Stimulated activated CD4-positive, alpha-beta T cell treated with anti-CD3 and anti-CD28 coated beads, Interleukin-1b, Interleukin-23, amount 100 ng/mL, for 1 hour (primary cell): ENCODE measurements at regions not wholly inside any gene's neighbourhood (a gene's known extent, or its start where the extent isn't known, plus 50 kb on each side); places are given as distances from the start of the nearest gene placed in this dataset.
A peak's percentile ranks its signal among the peaks of the same experiment; 100 is the strongest.

Experiments
- DNase-seq, 2 donors: peaks; one replicate each; pipeline ENCODE4 v3.0.0-alpha.2; 2020; ENCODE audit warnings: low read depth in 2 of 2

DNA sequence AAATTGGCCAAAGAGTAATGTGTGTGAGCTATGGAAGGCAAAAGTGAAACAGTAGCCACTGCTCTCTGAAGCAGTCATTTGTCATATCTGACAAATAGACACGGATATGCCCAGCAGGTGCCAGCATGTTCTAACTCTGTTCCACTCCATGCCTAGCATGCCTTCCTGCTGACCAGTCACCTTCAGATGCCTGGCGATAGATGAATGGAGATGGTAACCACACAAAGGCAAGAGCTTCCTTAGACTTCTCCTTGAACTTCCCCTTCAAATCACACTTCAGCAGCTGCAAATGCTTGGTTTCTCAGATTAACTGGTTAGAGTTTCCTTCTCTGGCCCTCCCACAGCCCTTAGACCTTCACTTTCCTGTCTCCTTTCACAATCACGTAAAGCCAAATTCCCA lies 429.9 kb downstream of the DAD1 start:
- no peak for DNase-seq

GRCh38 chr14:22158560-22158959 lies 430.5 kb downstream of the DAD1 start:
- no peak for DNase-seq

- no peak for DNase-seq
Observed at GRCh38 chr14:22155571-22155970, 433.5 kb downstream of the DAD1 start.

DNA sequence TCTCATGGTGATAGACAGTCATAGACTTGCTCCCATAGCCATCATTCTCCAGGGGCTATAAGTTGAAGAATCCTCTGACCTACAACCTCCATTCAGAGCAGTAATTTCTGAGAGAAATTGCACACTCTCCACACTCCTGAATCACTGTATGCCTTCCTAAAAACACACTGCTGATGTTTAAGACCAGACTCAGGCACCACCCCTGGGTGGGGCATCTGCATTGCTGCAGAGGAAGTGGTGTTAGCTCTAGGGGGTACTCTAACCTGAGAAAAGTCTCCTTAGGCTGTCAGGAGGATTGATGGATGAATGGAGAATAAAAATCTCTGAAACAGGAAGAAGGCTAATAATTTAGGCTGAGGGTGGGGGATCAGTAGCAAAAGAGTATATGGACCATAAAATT lies 436.1 kb downstream of the DAD1 start:
- DNase-seq: no peak

DNA sequence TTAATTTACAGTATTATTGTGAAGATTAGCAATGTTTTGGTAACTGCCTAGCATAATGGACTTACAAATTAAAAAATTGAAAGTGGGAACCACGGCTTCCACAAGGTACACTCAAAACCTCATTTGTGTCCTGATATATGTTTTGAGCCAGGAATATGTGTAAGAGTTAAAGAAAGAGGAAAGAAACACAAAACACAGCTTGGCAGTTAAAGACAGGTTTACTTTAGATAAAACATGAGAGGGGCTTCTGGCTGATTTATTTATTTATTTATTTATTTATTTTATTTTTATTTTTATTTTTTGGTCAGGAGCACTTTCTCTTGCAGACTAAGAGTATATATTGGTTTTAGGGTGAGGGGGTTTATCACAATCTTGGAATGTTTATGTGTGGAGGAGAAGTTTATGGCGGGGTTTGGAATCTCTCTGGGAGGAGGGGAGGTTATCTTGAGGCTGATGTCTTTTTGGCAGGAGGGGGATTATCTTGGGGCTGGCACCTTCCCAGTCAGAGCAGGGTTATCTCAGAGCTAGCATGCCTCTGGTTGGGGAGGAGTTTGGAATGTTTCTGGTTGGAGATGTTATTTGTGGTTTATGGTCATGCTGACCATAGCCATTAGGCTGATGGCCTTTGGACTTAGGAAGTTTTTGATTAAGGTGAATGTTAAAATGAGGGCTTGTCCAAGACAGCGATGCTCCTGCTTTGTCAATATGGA lies 436.7 kb downstream of the DAD1 start:
- no peak for DNase-seq

- DNase-seq: no peak
Observed at GRCh38 chr14:22151121-22151520, 437.9 kb downstream of the DAD1 start.

- no peak for DNase-seq
Observed at GRCh38 chr14:22149058-22149457, 440.0 kb downstream of the DAD1 start.

- no peak for DNase-seq
Observed at GRCh38 chr14:22147716-22148115, 441.3 kb downstream of the DAD1 start.

DNA sequence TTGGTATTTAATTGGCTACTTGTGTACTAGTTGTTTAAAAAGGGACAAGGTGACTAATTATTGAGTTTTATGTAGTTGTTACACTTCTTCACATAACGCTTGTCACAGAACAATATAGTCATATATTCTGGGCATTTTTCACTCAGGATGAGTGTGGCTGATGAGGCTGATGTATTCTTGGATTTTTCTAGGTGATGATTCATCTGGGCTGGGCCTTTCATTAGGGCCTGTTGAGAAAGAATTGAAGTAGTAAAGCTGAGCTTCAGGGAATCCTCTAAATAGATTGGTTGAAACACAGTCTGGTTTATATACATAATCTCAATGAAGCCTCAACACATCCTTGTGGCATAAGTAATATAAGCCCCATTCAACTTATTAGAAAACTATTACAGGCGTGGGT lies 445.7 kb downstream of the DAD1 start:
- DNase-seq: no peak

GRCh38 chr14:22140633-22141032 lies 448.4 kb downstream of the DAD1 start:
- no peak for DNase-seq

GRCh38 chr14:22131749-22132476 lies 457.1 kb downstream of the DAD1 start:
- DNase-seq: peak in 1 of 2 donors; percentile 11

- DNase-seq: no peak
Observed at GRCh38 chr14:22124073-22124613, 450.5 kb upstream of the OR4E1 start.

GRCh38 chr14:22122829-22123560 lies 449.4 kb upstream of the OR4E1 start:
- no peak for DNase-seq

DNA sequence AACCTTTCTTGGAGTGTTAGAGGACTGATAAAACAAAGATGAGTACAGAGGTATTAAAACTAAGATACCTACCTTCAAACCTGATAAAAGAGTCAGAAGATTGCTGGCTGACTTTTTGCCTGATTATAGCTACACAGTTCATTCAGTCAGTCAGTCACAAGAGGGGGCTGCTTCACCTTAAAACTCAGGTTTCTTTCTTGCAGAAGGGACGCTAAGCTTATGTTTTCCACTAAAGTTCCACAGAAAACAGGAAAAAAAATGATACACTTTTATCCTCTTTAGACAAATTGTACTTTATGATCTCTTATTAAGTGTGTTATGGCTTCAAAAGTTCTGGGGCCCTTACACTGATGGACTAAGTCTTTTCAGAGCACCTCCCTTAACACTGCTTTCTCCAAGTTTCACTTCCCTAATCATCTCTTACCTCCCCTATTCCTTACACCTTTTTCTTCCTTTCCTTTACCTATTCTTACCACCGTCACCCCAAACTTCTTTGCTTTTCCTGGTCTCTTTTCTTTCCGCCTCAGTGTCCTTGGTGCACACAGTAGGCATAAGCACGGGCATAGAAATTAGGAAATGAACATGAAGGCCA lies 448.7 kb upstream of the OR4E1 start:
- no peak for DNase-seq

DNA sequence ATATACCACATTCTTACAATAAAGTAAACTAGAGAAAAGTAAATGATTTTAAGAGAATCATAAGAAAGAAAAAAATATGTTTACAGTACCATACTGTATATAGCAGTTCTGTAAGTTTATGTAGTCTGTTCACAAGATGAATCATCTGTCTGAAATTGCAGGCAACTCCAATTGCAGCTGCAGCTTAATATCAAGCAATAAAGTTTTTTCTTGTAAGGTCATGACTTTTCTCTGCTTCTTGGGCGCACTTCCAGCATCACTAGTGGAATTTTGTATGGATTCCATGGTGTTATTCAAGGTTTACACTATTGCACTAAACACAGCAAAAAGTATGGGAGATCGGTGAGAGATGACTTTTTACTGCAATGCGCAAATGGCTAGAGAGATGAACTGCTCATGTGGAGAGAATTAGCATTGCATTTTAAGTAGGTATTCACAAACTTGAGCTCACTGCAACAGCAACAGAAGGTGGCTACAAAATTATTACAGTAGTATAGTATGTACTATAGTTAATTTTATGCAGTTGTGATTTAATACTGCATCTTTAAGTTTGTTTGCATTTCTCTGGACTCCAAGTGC lies 445.4 kb upstream of the OR4E1 start:
- DNase-seq: no peak

DNA sequence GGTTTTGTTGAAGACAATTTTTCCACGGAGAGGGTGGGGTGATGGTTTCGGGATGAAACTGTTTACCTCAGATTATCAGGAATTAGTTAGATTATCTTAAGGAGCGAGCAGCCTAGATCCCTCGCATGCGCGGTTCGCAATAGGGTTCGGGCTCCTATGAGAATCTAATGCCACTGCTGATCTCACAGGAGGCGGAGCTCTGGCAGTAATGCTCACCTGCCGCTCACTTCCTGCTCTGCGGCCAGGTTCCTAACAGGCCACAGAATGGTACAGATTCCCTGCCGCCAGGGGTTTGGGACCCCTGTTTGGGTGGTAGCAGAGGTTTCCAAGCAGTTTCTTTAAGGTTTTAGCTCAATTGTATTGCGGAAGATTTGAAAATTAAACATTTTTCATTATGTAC lies 439.8 kb upstream of the OR4E1 start:
- no peak for DNase-seq

- DNase-seq: no peak
Observed at GRCh38 chr14:22112004-22112403, 438.4 kb upstream of the OR4E1 start.

DNA sequence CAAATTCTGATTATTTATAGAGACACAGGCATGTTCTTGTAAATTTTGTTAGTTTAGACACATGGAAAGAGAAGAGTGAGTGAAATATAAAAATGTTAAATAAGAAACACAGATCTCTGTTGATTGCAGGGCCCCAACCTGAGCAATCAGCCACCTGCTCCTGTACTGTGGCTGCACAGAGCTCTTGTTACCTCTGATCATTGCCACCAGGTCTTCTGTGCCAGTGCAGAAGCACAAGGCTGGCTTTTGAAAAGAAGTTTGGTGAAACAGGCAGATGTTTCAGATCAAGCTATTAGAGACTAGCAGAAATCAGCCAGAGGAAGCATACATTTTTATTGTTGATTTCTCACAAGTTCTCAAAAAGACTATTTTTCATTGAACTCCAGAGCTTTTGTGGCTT lies 434.1 kb upstream of the OR4E1 start:
- DNase-seq: no peak

DNA sequence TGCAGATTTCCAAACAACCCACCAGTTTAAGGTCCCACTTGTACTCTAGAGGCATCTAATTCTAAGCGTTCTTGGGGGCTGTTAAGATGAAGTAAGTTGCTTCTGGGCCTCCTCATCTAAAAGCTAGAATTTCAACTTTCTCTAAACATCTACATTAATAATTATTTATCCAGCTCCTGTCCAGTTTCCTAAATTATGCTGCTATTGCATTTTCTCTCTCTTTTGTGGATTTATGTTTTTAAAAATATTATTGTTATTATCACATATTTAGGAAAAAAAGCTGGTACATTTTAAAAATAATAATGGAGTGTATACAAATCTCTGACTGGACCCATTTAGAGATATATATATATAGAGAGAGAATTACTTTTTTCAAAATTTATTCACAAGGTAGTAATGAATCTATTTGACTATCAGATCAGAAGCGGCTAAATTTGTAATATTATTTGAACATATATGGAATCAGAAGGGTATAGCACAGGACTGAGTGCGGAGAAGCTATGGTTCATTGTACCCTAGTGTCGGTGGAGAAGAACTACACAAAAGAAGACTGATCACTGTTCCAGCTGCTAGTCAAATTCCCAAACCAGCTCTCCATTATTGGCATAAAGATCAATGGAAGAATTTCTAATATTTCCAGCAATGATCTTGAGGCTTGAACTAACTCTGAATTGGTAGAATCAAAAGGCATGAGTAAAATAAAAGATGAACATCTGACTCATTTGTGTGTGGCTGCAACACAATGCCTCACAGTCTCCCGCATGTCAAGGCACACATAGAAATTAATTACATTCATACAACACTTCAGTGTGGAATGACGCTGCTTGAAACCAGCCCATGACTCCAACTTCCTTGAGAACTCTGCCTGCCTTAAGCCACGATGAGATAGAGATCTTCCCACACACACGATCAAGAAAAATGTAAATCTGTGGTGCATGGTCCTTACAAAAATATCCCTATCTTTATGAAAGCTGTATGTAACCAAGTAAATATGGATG lies 433.4 kb upstream of the OR4E1 start:
- no peak for DNase-seq

DNA sequence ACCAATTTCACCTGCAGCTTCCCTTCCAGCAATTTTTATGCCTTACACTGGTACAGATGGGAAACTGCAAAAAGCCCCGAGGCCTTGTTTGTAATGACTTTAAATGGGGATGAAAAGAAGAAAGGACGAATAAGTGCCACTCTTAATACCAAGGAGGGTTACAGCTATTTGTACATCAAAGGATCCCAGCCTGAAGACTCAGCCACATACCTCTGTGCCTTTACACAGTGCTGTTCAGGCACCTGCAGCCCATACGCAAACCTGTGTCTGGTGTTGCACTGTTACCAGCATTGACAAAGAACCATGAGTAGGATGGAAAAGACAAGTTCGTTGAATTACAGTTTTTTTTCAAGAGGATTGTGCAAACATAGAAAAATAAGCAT lies 432.0 kb upstream of the OR4E1 start:
- DNase-seq: no peak
